Lung (tissue), 11 donors: ENCODE measurements at regions not wholly inside any gene's neighbourhood (a gene's known extent, or its start where the extent isn't known, plus 50 kb on each side); places are given as distances from the start of the nearest gene placed in this dataset.

Experiments used
- ATAC-seq: fragments of 200-7000 bp; cut with Tn5 transposase; one replicate; pipeline ENCODE4 v1.9.1; 2020; ENCODE audit warnings: moderate number of reproducible peaks; ENCODE audit not compliant: insufficient read depth, low FRiP score
- DNase-seq, 3 donors: peaks; one replicate each; pipeline ENCODE4 v3.0.0-alpha.2; 2013 to 2017
- H3K27ac ChIP-seq, 2 donors: one replicate each; pipeline ENCODE4 v1.5.1; 2013; ENCODE audit warnings: mild to moderate bottlenecking in 2 of 2, moderate library complexity in 2 of 2, control low read depth in 1 of 2, inconsistent platforms in 1 of 2, low read depth in 1 of 2, low read length in 1 of 2
- H3K27me3 ChIP-seq, 3 donors: one replicate each; pipeline ENCODE4 v1.5.1; 2013; ENCODE audit warnings: low read length in 2 of 3; ENCODE audit not compliant: control insufficient read depth in 3 of 3, insufficient read depth in 3 of 3
- H3K36me3 ChIP-seq, 4 donors: one replicate each; pipeline ENCODE4 v1.5.1; 2013; ENCODE audit warnings: low read length in 4 of 4, mild to moderate bottlenecking in 1 of 4, moderate library complexity in 1 of 4; ENCODE audit not compliant: control insufficient read depth in 4 of 4, insufficient read depth in 4 of 4
- H3K4me1 ChIP-seq, 5 donors: one replicate each; pipeline ENCODE4 v1.5.1; 2013; ENCODE audit warnings: low read length in 5 of 5, mild to moderate bottlenecking in 2 of 5, moderate library complexity in 1 of 5; ENCODE audit not compliant: control insufficient read depth in 5 of 5, insufficient read depth in 5 of 5
- H3K4me3 ChIP-seq: one replicate; pipeline ENCODE4 v1.5.1; 2013; ENCODE audit warnings: mild to moderate bottlenecking, control low read depth, moderate library complexity
- H3K9ac ChIP-seq, 2 donors: one replicate each; pipeline ENCODE4 v1.5.1; 2013; ENCODE audit warnings: low read length in 2 of 2, control low read depth in 1 of 2; ENCODE audit not compliant: insufficient read depth in 1 of 2
- H3K9me3 ChIP-seq, 4 donors: one replicate each; pipeline ENCODE4 v1.5.1; 2013; ENCODE audit warnings: low read length in 3 of 4, mild to moderate bottlenecking in 1 of 4, moderate library complexity in 1 of 4; ENCODE audit not compliant: control insufficient read depth in 4 of 4, insufficient read depth in 3 of 4
- CTCF ChIP-seq: IDR thresholded peaks from 2 replicates; pipeline ENCODE4 v1.5.1; 2012; ENCODE audit warnings: mild to moderate bottlenecking; ENCODE audit errors: control extremely low read depth, extremely low read depth
- WGBS, 2 donors: extraction: QIAGEN DNeasy Blood & Tissue Kit; methylation state at CpG; one replicate each; pipeline ENCODE4 v1.1.7; 2013; 5-methylcytosine and 5-hydroxymethylcytosine counted together
- donor health status: control.
- donor health status: control.
- donor health status: Bipolar disorder and iron deficiency.
- donor health status: healthy.
- donor health status: DM: yes; HTN: yes; CAD: no.

- Histone ChIP-seq H3K36me3 (no peaks in the 10 kb centered on the region), H3K9me3 (peaks cover 0 to 6% (median 0%) of the 10 kb centered on the region in 4 donors), H3K27me3 (no peaks in the 10 kb centered on the region), H3K9ac (no peak overlapping the region), H3K27ac (no peak overlapping the region), H3K4me1 (no peaks in the 10 kb centered on the region), H3K4me3 (no peak overlapping the region)
- no peak for TF ChIP-seq CTCF
- DNase-seq (no peak), ATAC-seq (no peak)
- 78 to 81% methylated on average over 9 of the region's 9 CpGs for WGBS, 2 donors
Measured at GRCh38 chr2:118386641-118387302, 298.5 kb downstream of the INSIG2 start.

- Histone ChIP-seq H3K4me3 (no peak overlapping the region), H3K27me3 (no peaks in the 10 kb centered on the region), H3K9me3 (peaks cover 0 to 6% (median 0%) of the 10 kb centered on the region in 4 donors), H3K36me3 (no peaks in the 10 kb centered on the region), H3K9ac (no peak overlapping the region), H3K27ac (no peak overlapping the region), H3K4me1 (no peaks in the 10 kb centered on the region)
- no peak for DNase-seq
- ATAC-seq, result no peak
- no peak for TF ChIP-seq CTCF
- WGBS, 2 donors, result 64 to 70% methylated on average over 3 of the region's 3 CpGs
Measured at GRCh38 chr2:118380915-118381653, 292.8 kb downstream of the INSIG2 start.

GRCh38 chr2:118375907-118376485 is 287.7 kb downstream of the INSIG2 start:
- no peaks in the 10 kb centered on the region for H3K4me1 ChIP-seq
- no peaks in the 10 kb centered on the region for H3K27me3 ChIP-seq
- TF ChIP-seq CTCF, result no peak
- H3K4me3 ChIP-seq, result no peak overlapping the region
- ATAC-seq (no peak), DNase-seq (no peak)
- no peak overlapping the region for H3K27ac ChIP-seq
- no peaks in the 10 kb centered on the region for H3K9me3 ChIP-seq
- H3K36me3 ChIP-seq, result no peaks in the 10 kb centered on the region
- WGBS, 2 donors, result 82 to 91% methylated on average over 10 of the region's 10 CpGs
- H3K9ac ChIP-seq, result no peak overlapping the region
